ENCODE measurements at regions not wholly inside any gene's neighbourhood (a gene's known extent, or its start where the extent isn't known, plus 50 kb on each side); places are given as distances from the start of the nearest gene placed in this dataset.

DNA sequence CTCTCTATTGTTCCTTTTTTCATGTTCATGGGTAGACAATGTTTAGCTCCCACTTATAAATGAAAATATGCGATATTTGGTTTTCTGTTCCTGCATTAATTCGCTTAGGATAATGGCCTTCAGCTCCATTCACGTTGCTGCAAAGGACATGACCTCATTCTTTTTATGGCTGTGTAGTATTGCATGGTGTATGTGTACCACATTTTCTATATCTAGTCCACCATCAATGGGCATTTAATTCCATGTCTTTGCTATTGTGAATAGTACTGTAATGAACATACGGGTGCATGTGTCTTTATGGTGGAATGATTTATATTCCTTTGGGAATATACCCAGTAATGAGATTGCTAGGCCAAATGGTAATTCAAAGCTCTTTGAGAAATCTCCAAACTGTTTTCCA, 392.0 kb downstream of the EFNA5 start:
- in situ Hi-C loops (cut with MboI; ENCODE audit: low pct_unique_long_range_greater_than_20kb, low sequenced_read_pairs, unreplicated experiment) = no loop called here
- no peak for DNase-seq (ENCODE audit: low spot score)
- TF ChIP-seq, protein P1, sequence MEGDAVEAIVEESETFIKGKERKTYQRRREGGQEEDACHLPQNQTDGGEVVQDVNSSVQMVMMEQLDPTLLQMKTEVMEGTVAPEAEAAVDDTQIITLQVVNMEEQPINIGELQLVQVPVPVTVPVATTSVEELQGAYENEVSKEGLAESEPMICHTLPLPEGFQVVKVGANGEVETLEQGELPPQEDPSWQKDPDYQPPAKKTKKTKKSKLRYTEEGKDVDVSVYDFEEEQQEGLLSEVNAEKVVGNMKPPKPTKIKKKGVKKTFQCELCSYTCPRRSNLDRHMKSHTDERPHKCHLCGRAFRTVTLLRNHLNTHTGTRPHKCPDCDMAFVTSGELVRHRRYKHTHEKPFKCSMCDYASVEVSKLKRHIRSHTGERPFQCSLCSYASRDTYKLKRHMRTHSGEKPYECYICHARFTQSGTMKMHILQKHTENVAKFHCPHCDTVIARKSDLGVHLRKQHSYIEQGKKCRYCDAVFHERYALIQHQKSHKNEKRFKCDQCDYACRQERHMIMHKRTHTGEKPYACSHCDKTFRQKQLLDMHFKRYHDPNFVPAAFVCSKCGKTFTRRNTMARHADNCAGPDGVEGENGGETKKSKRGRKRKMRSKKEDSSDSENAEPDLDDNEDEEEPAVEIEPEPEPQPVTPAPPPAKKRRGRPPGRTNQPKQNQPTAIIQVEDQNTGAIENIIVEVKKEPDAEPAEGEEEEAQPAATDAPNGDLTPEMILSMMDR (IDR thresholded peaks at IDR 0.05; ENCODE audit: extremely low read depth, insufficient read depth, missing control alignments) = no peak

DNA sequence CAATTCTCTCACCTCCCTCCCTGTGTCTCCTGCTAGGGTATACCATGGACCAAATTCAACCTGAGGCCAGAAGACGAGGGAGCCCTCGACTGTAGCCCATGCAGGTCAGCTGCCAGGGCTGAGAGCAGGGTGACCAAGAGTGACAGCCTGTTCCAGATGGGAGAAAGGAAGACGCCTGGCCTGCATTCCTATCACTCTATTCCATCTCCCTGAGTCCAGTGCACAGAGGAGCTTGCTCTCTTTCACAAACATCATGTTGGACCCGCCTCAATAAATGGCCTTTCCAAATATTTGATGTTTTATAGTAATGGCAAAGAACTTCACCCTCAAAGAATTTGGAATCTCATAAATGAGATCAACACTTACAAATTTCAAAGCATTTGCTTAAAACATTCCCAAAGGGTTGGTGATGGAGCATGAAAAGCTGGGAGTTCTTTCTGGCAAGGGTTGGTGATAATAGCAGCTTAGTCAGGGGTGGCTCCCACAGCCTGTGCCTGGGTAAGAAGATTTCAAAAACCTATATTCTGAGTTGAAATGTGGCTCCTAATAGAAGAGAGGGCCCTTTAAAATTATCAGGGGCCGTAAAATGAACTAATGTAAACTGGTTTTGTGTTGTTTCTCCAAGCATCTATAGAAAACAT, 393.1 kb downstream of the EFNA5 start:
- TF ChIP-seq, protein P1 (IDR thresholded peaks at IDR 0.05; ENCODE audit: extremely low read depth, insufficient read depth, missing control alignments) = no peak
- DNase-seq (ENCODE audit: low spot score) = no peak
- in situ Hi-C loops (cut with MboI; ENCODE audit: low pct_unique_long_range_greater_than_20kb, low sequenced_read_pairs, unreplicated experiment) = no loop called here

DNA sequence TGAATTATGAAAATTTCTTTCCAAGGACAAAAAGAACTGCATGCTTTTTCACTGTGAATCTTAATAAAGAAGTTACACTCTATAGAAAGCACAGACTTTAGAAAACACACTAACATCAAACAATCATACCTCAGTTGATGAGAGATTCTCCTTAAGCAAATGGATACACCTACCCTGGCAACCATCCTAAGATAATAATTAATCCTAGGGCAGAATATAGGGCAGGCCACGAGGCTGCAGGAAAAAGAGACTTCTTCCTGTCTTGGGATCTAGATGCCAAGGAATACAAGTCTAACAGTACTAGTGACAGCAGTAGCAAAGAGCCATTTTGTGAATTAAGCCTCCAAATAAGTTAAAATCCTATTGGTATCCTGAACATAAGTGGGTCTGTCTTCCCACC, 395.4 kb downstream of the EFNA5 start:
- in situ Hi-C loops (cut with MboI; ENCODE audit: low pct_unique_long_range_greater_than_20kb, low sequenced_read_pairs, unreplicated experiment) = no loop called here
- TF ChIP-seq, protein P1 (IDR thresholded peaks at IDR 0.05; ENCODE audit: extremely low read depth, insufficient read depth, missing control alignments) = no peak
- no peak for DNase-seq (ENCODE audit: low spot score)

DNA sequence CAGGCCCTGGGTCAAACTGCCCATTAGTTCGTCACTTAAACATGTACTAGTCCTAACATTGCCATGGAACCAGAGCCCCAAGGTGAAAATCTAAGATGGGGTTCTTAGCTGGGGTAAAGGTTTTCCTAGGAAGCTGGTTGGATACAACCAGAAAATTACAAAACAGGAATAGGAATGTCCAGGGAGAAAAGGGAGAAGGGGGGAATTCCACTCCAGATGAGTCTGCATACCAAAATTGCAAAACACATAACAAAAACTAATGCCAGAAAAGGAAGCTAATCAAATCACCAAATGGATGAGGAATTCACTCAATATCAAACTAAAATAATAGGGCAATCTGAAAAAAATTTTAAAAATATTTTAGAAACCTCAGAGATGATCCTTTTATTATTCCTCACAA, 396.2 kb downstream of the EFNA5 start:
- no peak for DNase-seq (ENCODE audit: low spot score)
- TF ChIP-seq, protein P1 (IDR thresholded peaks at IDR 0.05; ENCODE audit: extremely low read depth, insufficient read depth, missing control alignments) = no peak
- in situ Hi-C loops (cut with MboI; ENCODE audit: low pct_unique_long_range_greater_than_20kb, low sequenced_read_pairs, unreplicated experiment) = no loop called here

DNA sequence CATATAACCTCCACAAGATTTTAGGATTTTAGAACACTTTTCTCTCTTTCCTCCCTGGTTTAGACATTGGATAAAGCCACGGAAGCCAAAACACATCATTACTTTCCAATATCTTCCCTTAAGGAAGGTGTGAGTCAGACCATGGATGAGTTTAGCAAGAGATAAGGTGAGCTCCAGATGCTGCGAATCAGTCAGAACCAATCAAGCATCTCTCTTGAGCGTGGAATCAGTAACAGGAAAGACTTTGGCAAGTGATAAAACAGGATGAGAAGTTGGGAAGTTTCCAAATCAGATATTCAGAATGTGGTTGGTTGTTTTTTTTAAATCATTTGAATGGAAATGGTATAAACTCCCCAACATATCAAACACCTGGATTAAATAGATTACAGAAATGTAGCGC, 397.8 kb downstream of the EFNA5 start:
- TF ChIP-seq, protein P1 (IDR thresholded peaks at IDR 0.05; ENCODE audit: extremely low read depth, insufficient read depth, missing control alignments) = no peak
- in situ Hi-C loops (cut with MboI; ENCODE audit: low pct_unique_long_range_greater_than_20kb, low sequenced_read_pairs, unreplicated experiment) = no loop called here
- no peak for DNase-seq (ENCODE audit: low spot score)

DNA sequence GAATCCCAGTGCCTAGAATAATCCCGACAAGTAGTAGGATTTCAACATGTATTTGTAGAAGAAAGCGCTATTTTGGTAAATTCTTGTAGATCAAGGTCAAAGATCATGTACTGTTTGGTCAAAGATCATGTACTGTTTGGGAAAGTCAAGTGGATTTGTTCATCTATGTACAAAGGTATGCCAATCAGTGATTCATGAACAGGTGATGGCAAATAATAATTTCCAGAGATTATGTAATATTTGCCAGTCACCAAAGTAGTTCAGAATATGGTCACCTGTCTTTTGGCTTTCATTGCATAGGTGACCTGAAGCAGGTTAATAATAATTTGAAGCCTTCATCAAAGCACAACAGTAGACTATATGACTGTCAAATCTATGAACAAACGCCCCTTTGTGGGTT, 398.2 kb downstream of the EFNA5 start:
- no peak for DNase-seq (ENCODE audit: low spot score)
- in situ Hi-C loops (cut with MboI; ENCODE audit: low pct_unique_long_range_greater_than_20kb, low sequenced_read_pairs, unreplicated experiment) = no loop called here
- TF ChIP-seq, protein P1 (IDR thresholded peaks at IDR 0.05; ENCODE audit: extremely low read depth, insufficient read depth, missing control alignments) = no peak
